GM18511 (cell line): ENCODE measurements at regions not wholly inside any gene's neighbourhood (a gene's known extent, or its start where the extent isn't known, plus 50 kb on each side); places are given as distances from the start of the nearest gene placed in this dataset.

Experiments used
- ATAC-seq: cut with Tn5 transposase; IDR thresholded peaks from one replicate; pipeline ENCODE4 v1.9.1; 2021; ENCODE audit warnings: mild to moderate bottlenecking, moderate library complexity; ENCODE audit not compliant: unreplicated experiment

- no peak for ATAC-seq
These were observed 855.7 kb downstream of the SLITRK5 start for GRCh38 chr13:88526853-88527215.

DNA sequence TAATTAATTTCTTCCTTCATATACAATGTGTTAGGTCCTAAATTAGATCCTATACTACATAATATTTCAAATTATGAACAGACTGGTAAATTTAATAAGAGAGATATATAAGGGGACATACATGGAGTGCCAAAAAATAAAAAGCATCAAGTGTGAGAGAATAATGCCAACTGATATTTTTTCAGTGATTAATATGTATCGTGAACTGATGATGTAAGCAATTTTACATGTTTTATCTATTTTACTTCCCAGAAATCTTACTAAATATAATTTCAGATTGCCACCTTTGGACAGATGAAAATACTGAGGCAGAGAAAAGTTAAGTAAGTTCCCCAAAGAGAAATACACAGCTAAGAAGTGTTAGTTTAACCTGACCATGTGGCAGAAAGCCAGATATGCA lies 870.8 kb downstream of the SLITRK5 start:
- ATAC-seq, result no peak

DNA sequence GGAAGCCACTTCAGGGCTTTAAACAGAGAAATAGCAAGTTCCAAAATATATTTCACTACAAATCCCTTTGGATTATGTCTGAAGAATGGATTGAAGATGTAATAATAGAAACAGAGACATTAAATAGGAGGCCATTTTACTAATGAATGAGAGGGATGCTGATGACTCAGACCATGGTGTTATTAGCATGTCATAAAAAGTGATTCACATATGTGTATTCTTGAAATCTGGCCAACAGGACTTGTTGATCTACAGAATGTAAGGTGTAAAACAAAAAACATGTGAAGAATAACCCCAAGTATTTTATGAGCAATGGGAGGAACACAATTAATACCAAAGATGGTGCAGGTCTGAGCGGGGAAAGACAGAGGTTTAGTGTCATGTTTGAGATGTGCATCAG lies 873.7 kb downstream of the SLITRK5 start:
- ATAC-seq, result no peak

GRCh38 chr13:88552966-88553365 lies 881.8 kb downstream of the SLITRK5 start:
- no peak for ATAC-seq

DNA sequence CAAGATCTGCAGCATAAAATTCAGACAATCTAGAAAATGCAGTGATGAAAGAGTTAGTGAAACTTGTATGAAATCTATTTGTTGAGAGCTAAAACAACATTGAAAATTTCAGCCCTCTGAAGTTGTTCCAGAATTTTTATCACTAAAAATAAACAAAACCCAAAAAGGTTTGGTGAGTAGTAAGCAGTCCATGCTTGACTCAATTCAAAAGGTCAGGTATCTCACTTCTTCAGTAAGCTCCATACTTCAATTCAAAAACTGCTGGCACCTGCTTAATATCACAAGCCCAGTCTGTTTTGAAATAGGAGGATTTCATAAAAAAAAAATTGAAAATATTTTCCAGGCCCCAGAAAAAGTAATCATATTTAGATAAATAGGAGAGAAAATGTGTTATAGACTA lies 894.4 kb downstream of the SLITRK5 start:
- ATAC-seq, result no peak

DNA sequence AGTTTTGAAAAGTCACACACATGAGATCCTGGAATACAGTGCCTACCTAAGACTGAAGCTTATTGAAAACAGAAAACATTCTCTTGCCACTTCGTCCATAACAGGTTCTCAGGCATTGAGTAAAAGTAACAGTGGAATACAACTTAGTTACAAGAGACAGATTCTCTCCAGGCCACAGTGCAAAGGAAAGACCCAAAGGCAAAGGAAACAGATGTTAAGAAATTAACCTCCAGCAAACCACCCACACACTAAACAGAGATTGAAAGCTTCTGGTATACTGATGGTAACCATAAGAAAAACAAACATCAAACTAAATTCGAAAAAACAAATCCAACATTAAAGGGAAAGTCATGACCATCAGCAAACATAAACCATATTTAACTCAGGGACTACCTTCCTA lies 914.7 kb downstream of the SLITRK5 start:
- ATAC-seq, result no peak

DNA sequence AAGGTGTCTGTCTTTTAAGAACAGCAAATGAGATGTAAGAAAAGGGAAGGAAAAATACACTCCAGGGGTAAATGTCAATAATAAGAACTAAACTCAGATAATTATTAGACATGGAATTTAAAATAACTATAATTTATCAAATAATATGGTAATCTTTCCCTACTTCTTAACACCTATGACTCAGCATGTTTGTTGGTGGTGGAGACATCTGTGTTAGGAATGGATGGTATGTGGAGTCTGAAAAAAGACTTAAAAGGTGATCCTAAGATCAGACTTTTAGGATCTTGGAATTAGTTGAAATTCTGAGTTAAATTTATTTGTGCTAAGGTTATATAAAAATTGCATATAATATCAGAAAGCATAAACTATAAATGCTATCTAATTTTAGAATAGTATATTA lies 915.1 kb downstream of the SLITRK5 start:
- ATAC-seq, result no peak

DNA sequence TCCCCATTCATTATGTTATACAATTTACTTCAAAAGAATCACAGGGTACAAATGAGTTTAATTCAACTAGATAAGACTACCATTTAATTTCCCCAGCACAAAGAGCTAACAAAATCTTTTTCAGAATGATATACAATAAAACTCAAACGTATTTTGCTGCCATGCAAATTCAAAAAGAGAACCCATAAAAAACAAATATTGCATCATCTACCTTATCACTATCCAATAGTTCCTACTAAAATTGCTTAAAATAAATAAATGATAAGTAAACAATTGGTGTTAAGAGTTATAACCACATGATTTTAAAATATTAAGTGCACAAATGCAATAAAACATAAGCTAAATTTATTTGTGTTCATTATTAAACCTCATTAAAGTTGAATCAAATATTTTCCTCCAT lies 919.4 kb downstream of the SLITRK5 start:
- no peak for ATAC-seq

DNA sequence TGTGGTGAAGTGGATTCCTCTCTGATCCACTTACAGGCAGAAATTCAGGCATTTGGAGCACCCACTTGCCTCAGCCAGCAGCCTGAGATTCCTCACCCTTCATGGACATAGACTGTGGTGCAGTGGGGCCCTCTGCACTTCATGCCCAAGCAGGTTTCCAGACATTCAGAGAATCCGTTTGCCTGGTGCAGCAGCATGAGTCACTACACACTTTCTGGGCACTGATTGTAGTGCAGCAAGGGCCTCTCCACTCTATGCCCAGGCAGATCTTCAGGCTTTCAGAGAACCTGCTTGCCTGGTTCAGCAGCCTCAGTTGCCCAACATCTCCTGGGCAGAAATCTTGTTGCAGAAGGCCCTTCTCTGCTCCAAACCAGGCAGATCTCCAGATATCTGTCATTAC lies 920.9 kb downstream of the SLITRK5 start:
- no peak for ATAC-seq

GRCh38 chr13:88601949-88602348 lies 930.8 kb downstream of the SLITRK5 start:
- no peak for ATAC-seq

DNA sequence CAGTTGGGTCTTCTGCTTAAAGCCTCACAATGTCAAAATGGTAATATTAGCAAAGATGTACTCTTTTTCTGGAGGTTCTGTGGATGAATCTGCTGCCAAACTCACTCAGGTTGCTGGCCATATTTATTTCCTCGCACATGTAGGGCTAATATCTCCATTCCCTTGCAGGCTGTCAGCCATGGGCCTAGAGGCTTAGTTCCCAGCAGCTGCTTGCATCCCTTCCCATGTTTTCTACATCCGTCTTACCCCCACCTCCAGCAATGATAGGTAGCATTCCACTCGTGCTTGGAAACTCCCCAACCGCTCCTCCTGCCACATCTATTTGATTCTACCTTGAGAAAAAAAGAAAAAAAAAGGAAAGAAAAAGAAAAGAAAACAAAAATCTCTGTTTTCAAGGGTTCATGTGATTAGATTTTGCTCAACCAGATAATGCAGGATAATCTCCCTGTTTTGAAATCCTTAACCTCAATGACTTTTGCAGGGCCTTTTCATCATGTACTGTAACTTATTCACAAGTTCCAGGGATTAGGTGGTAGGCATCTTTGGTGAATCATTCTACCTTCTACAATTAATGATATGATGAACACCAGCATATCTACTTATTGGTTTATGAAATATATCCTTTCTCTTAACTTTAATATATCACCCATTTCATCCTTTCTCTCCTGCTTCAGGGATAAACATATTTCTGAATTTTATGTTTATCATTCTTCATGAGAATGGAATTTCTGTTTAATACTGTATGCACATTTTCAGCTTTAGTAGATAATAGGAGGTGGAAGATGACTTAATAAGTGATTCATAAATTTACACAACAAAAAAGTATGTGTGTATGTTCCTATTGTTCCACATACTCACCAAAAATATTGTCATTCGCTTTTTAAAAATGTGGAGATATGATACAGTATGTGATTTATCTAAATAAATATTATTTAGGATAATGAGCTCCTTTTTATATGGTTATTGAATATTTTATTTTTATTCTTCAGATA lies 931.9 kb downstream of the SLITRK5 start:
- ATAC-seq, result no peak

DNA sequence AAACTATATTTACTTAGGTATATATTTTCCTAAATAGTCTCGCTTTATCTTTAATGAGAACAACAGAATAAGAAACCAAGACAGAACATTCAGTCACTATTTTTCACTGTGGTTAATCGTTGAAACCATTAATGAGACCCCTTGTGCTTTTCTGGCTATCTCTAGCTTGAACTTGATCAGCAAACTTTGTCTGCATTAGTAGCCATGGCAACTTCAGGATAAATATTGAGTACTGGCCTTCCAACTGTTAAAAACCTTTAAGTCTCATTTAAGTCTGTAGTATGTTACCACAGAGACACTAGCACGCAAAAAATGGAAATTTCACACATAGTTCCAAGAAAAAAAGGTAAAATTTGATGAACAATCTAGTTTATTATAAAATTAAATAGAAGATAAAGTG lies 946.0 kb downstream of the SLITRK5 start:
- ATAC-seq, result no peak

DNA sequence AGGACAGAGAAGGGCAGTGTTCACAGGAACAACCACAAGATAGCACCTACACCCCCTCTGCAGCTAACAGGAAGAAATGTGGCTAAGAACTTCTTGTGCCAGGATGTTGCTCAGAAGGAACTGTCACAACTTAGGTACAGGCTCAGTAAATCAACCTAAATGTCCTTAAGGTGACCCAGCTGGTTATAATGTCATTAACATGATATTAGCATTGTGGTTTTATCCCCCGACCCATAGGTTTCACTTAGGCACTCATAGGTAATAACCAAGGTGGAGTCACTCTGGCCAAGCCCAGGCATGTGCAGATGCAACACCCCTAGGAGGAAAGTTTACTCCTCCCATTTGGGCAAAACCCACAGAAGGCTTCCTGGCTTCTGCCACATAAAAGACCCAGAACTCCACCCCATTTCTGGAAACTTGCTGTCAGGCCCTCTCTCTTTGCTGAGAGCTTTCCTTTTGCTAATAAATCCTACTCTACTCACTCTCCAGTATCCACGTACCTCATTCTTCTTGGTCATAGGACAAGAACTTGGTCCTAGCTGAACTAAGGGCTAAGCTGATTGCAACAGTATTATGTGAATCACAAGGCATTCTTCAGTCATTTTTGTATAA lies 951.3 kb downstream of the SLITRK5 start:
- no peak for ATAC-seq

DNA sequence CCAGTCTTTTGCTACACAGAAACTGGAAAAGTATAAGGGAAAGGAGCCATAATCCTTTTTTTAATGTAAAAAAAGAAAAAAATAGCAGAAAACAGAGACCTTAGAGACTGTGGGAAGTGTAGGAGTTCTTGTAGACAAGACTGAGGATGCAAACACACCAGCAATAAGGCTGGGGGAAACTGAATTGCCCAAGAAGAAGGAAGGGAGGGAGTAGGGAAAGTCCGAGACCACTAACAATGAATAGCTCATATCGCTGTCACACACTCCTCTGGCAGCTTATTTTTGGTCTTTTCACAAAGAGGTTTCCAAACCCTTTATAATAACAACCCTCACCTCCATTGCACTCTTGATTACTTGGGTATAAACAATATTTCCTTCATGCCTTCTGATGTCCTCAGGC lies 952.0 kb downstream of the SLITRK5 start:
- ATAC-seq, result no peak

DNA sequence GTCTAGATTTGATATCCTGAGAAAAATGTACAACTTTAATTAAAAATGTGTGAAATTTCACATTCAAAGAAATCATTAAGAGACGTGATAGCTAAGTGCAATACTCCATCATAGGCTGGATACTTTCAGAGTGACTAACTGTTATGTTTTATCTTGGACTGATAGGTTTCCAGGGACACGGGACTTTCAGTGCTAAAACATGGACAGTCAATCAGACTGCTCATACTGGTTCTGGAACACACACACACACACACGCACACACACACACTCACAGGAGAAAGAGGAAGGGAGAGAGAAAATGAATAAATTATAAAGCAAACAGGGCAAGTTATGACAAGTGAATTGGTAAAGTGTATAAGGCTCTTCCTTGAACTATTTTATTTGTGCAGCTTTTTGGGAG lies 955.9 kb downstream of the SLITRK5 start:
- no peak for ATAC-seq

- ATAC-seq, result no peak
These were observed 957.7 kb downstream of the SLITRK5 start for GRCh38 chr13:88628882-88629281.

DNA sequence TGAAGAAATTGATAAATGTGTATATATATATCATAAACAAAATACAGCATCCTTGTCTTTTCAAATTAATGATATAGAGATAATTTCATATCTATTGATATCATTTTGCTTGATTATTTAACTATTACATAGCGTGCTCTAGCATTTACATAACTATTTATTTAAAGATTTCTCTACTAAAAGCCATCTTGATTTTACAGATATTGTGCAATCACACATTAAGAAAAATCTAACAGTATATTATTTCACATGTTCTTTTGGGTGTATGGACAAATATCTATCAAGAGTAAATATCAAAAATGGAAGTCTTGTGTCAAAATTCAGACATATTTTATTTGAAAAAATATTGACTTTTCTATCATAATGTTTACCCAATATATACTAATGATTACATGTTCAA lies 966.8 kb downstream of the SLITRK5 start:
- ATAC-seq, result no peak

- ATAC-seq, result no peak
These were observed 972.1 kb downstream of the SLITRK5 start for GRCh38 chr13:88643233-88643632.

GRCh38 chr13:88648598-88649373 lies 977.6 kb downstream of the SLITRK5 start:
- peak; percentile 52 for ATAC-seq

DNA sequence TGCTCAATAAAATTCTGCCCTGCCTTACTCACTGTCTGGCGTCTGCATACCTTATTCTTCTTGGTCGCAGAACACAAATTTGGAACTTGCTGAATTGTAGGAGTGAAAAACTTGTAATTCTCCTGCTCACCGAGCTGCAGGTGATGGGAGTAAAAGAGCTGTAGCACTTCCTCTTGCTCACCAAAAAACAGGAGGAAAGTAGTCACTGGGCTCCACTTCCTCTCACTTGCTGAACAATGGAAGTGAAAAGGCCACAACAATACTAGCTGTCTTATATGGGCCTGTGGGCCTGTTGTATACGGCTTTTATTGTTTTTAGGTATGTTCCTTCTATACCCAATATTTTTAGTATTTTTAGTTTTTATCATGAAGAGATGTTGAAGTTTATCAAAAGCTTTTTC lies 978.7 kb downstream of the SLITRK5 start:
- ATAC-seq, result no peak

DNA sequence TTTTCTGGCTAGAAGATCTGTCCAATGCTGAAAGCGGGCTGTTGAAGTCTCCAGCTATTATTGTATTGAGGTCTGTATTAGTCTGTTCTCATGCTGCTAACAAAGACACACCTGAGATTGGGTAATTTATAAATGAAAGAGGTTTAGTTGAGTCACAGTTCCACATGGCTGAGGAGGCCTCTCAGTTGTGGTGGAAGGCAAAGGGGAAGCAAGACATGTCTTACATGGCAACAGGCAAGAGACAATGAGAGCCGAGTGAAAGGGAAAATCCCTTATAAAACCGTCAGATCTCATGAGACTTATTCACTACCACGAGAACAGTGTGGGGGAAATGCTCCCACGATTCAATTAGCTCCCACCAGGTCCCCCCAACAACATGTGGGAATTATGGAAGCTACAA lies 980.4 kb downstream of the SLITRK5 start:
- ATAC-seq, result peak; percentile 48

- ATAC-seq, result no peak
These were observed 985.6 kb downstream of the SLITRK5 start for GRCh38 chr13:88656751-88657150.
